ENCODE measurements at regions not wholly inside any gene's neighbourhood (a gene's known extent, or its start where the extent isn't known, plus 50 kb on each side); places are given as distances from the start of the nearest gene placed in this dataset.

GRCh38 chr17:55990332-55991006 is 162.8 kb upstream of the ANKFN1 start (continued):
- TF ChIP-seq BCL11A (IDR thresholded peaks at IDR 0.05; ENCODE audit: low read depth in 2 of 2, low read length in 2 of 2) (no peak), PHF8 (conservative IDR thresholded peaks at IDR 0.05; ENCODE audit: low read depth, low read length) (no peak), ZNF274 (IDR thresholded peaks at IDR 0.05; ENCODE audit: borderline replicate concordance, extremely low read depth, low read length) (no peak), BRCA1 (IDR thresholded peaks at IDR 0.05; ENCODE audit: low read depth, low read length) (no peak), CEBPB (IDR thresholded peaks at IDR 0.05; ENCODE audit: low read depth, low read length) (no peak)
